Medulla oblongata (tissue), 1 donor: ENCODE measurements at regions not wholly inside any gene's neighbourhood (a gene's known extent, or its start where the extent isn't known, plus 50 kb on each side); places are given as distances from the start of the nearest gene placed in this dataset.

ENCODE experiments used
- DNase-seq: peaks from one replicate; pipeline ENCODE4 v3.0.0-alpha.2; 2015; ENCODE audit errors: extremely low spot score

DNA sequence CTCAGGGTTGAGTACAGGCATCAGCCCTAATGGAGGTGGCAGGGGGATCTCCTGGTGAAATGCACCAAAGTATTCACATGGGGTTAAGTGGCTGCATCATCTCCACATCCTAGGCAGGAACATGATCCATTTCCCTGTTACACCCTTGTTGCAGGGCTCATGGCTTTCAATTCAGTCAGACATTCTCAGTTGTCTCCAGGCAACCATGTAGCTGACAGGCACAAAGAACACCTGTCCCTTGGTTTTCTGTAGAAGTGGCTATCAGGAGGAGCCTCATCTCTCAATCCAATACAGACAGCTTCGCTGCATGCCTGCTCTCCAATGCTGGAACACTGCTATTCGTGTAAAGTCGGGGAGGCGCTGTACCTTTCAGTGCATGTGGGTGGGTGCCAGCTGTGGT, 299.0 kb upstream of the FOXG1 start:
- no peak for DNase-seq

- no peak for DNase-seq
Measured at GRCh38 chr14:28468191-28469151, 298.1 kb upstream of the FOXG1 start.

DNA sequence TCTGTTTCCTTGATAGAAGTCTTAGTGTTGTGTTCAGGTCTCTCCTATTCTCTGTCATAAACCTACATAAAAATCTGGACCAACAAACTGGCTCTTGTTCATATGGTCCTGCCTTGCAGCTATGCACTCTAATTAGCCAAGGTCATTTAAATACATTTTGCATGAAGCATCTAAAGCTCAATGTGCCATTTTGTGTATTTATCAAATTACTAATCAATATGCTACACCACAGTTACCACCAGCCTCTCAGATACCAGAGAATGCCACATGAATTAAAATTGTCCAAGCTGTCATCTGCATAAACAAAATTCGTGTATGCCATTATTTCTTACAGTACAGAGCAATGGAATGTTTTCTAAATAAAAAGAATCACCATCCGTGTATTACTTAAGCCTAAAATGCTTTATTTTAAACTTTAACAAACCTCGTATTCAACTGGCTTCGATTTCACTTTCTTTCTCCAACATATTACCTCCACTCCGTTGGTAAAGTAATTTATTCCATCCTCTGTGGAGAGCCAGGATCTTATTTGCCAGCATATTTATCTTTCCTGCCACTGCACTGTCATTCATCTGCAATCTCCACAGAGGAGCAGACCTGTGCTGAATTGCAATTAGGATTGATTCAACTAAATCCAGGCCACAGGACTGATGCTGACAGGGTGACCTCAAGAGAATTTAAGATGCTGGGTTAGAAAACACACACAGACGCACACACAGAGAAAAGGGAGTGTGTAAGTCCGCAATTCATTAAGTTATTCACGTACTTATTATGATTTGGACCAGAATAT, 284.1 kb upstream of the FOXG1 start:
- no peak for DNase-seq

DNA sequence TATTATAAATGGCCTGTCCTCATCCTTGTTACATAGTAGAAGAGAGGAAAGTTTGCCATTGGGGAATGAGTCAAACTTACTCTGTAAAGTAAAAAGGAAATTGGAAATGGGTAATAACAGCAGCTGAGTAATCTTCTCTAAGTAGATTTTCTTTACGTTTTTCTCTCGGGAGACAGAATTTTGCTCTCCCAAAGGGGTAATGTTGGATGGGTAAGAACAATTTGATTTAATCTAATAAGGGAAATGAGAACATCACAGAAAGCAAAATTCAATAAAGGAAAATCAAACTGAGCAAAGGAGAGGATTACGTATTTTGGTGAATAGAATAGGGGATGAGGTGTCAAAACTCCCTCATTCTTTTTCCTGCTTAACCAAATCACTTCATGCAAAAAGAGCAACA, 283.1 kb upstream of the FOXG1 start:
- no peak for DNase-seq

DNA sequence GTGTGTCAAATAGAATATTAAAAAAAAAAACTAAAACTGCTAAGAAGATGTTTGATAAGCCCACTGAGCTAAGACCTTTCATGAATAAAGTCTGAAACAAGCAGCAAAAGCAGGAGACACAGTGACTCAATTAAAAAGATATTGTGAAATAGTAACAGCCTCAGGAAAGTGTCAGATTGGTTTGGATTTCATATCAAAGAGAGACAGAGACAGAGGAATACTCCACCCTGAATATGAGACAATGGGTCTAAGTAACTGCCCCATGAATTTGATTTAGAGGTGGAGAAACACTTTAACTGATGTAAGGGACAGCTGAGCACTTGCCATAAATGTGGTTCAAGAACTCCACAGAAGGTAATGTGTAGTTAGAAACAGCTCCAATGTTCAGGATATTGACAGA, 277.9 kb upstream of the FOXG1 start:
- no peak for DNase-seq

GRCh38 chr14:28493516-28493915, 273.1 kb upstream of the FOXG1 start:
- DNase-seq: no peak

- DNase-seq: no peak
Measured at GRCh38 chr14:28494196-28494595, 272.4 kb upstream of the FOXG1 start.

- no peak for DNase-seq
Measured at GRCh38 chr14:28496364-28496763, 270.2 kb upstream of the FOXG1 start.

- DNase-seq: no peak
Measured at GRCh38 chr14:28502517-28502916, 264.1 kb upstream of the FOXG1 start.

- no peak for DNase-seq
Measured at GRCh38 chr14:28515571-28515970, 251.0 kb upstream of the FOXG1 start.

- no peak for DNase-seq
Measured at GRCh38 chr14:28536889-28537288, 229.7 kb upstream of the FOXG1 start.

GRCh38 chr14:28542040-28542439, 224.5 kb upstream of the FOXG1 start:
- no peak for DNase-seq

GRCh38 chr14:28565345-28565744, 201.2 kb upstream of the FOXG1 start:
- no peak for DNase-seq

DNA sequence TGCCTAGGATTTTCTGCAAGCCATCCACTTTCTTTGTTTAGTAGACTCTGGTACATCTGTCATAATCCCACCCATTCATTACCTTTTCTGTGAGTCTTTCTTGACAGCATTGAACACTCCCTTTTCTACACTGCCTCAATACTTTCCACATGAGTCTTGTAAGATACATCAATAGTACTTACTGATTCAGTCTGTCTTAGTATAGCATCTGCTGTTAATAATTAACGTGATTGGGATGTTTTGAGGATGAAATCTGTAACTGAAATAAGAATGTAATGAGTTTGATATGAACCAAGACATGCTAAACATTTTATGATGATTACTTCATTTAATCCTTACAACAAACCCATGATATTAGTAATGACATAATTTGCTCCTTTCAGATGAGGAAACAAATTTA, 196.2 kb upstream of the FOXG1 start:
- no peak for DNase-seq

GRCh38 chr14:28571636-28572035, 195.0 kb upstream of the FOXG1 start:
- no peak for DNase-seq

DNA sequence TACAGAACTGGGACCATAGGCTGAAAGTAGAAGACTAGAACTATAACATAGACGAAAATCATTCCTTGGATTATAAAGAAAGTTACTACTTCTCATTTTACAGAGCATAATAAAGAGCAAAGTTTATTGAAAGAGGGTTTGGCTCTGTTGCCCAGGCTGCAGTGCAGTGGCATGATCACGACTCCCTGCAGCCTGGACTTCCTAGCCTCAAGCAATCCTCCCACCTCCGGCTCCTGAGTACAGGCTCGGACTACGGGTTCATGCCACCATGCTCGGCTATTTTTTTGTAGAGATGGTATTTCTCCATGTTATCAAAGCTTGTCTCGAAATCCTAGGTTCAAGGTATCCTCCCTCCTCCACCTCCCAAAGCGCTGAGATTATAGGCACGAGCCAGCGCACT, 190.1 kb upstream of the FOXG1 start:
- DNase-seq: no peak

GRCh38 chr14:28577187-28577586, 189.4 kb upstream of the FOXG1 start:
- no peak for DNase-seq

GRCh38 chr14:28577711-28578131, 188.9 kb upstream of the FOXG1 start:
- no peak for DNase-seq

GRCh38 chr14:28584951-28585350, 181.6 kb upstream of the FOXG1 start:
- no peak for DNase-seq

- no peak for DNase-seq
Measured at GRCh38 chr14:28589792-28590191, 176.8 kb upstream of the FOXG1 start.

- DNase-seq: no peak
Measured at GRCh38 chr14:28596391-28596790, 170.2 kb upstream of the FOXG1 start.

DNA sequence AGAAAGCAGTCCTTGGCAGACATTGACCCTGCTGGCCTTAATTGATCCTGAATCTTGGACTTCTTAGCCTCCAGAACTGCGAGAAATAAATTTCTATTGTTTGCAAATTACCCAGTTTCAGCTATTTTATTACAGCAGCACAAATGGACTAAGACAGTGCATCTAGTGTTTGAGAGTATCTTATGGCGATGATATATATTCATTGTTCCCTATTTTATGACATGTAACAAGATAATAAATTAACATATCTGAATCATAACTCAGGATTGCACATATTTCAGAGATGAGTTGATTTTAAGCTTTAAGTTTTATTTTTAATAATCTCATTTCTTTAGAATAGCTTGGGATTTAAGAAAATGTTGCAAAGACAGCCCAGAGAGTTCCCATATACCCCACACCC, 167.4 kb upstream of the FOXG1 start:
- DNase-seq: no peak

DNA sequence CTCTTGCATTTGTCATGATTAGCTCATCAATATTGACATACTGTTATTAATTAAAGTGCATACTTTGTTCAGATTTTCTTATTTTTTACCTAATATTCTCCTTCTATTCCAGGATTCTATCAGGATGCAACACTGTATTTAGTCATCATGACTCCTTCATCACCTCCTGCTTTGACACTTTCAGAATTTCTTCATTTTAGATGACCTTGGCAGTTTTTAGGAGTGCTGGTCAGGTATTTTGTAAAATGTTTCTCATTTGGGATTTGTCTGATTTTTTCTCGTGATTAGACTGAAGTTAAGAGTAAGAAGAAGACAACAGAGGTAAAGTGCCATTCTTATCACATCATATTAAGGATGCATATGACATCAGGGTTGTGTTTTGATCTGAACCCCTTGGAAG, 167.0 kb upstream of the FOXG1 start:
- no peak for DNase-seq
